ENCODE measurements at regions not wholly inside any gene's neighbourhood (a gene's known extent, or its start where the extent isn't known, plus 50 kb on each side); places are given as distances from the start of the nearest gene placed in this dataset.

- H3K4me3 ChIP-seq (ENCODE audit: low read length), result no peak overlapping the region
- TF ChIP-seq CTCF (IDR thresholded peaks at IDR 0.05), result no peak
- H3K36me3 Mint-ChIP-seq (ENCODE audit: low read depth), result no peaks in the 10 kb centered on the region
- no peak for DNase-seq
- no peaks in the 10 kb centered on the region for H3K36me3 ChIP-seq (ENCODE audit: insufficient read depth, low read length)
- no peak overlapping the region for H3K27ac ChIP-seq (ENCODE audit: low read depth in 1 of 2, low read length in 2 of 2)
- intact Hi-C loops (cut with DNase I, micrococcal nuclease), result no loop called here
- ChIA-PET CTCF (no interaction called here), POLR2A (no interaction called here)
- H3K4me1 ChIP-seq (ENCODE audit: insufficient read depth, low read length), result no peaks in the 10 kb centered on the region
- ATAC-seq (ENCODE audit: poor library complexity), result no peak
- no peaks in the 10 kb centered on the region for H3K4me1 Mint-ChIP-seq (ENCODE audit: low read depth)
- H3K9me3 ChIP-seq (ENCODE audit: control insufficient read depth in 1 of 2, insufficient read depth in 1 of 2, low read length in 2 of 2), result peaks cover 0 to 10% of the 10 kb centered on the region in 2 experiments
- no peaks in the 10 kb centered on the region for H3K27me3 Mint-ChIP-seq
- no peak overlapping the region for H3K4me3 Mint-ChIP-seq
- H3K27me3 ChIP-seq (ENCODE audit: control insufficient read depth in 1 of 2, insufficient read depth in 2 of 2, low read length in 2 of 2), result no peaks in the 10 kb centered on the region
- H3K27ac Mint-ChIP-seq, result no peak overlapping the region
- peaks cover 11% of the 10 kb centered on the region for H3K9me3 Mint-ChIP-seq
Measured at GRCh38 chr13:62139597-62139996, 723.9 kb upstream of the PCDH20 start.

GRCh38 chr13:62137629-62138405 is 722.2 kb upstream of the PCDH20 start:
- Histone ChIP-seq H3K27ac (ENCODE audit: low read depth in 1 of 2, low read length in 2 of 2) (no peak overlapping the region), H3K9me3 (ENCODE audit: control insufficient read depth in 1 of 2, insufficient read depth in 1 of 2, low read length in 2 of 2) (peaks cover 0 to 10% of the 10 kb centered on the region in 2 experiments), H3K4me3 (ENCODE audit: low read length) (no peak overlapping the region), H3K4me1 (ENCODE audit: insufficient read depth, low read length) (no peaks in the 10 kb centered on the region), H3K36me3 (ENCODE audit: insufficient read depth, low read length) (no peaks in the 10 kb centered on the region), H3K27me3 (ENCODE audit: control insufficient read depth in 1 of 2, insufficient read depth in 2 of 2, low read length in 2 of 2) (no peaks in the 10 kb centered on the region)
- TF ChIP-seq CTCF (IDR thresholded peaks at IDR 0.05), result no peak
- DNase-seq (no peak), ATAC-seq (ENCODE audit: poor library complexity) (no peak)
- ChIA-PET POLR2A (no interaction called here), CTCF (no interaction called here)
- intact Hi-C loops (cut with DNase I, micrococcal nuclease), result no loop called here
- H3K4me1 Mint-ChIP-seq (ENCODE audit: low read depth), result no peaks in the 10 kb centered on the region
- H3K27ac Mint-ChIP-seq, result no peak overlapping the region
- H3K4me3 Mint-ChIP-seq, result no peak overlapping the region
- no peaks in the 10 kb centered on the region for H3K36me3 Mint-ChIP-seq (ENCODE audit: low read depth)
- H3K27me3 Mint-ChIP-seq, result no peaks in the 10 kb centered on the region
- H3K9me3 Mint-ChIP-seq, result peaks cover 8% of the 10 kb centered on the region

- POLR2A ChIA-PET, result no interaction called here
- Mint-ChIP-seq H3K9me3 (peaks cover 8% of the 10 kb centered on the region), H3K4me3 (no peak overlapping the region), H3K27me3 (no peaks in the 10 kb centered on the region), H3K4me1 (ENCODE audit: low read depth) (no peaks in the 10 kb centered on the region), H3K27ac (no peak overlapping the region), H3K36me3 (ENCODE audit: low read depth) (no peaks in the 10 kb centered on the region)
- CTCF ChIA-PET, result no interaction called here
- Histone ChIP-seq H3K4me1 (ENCODE audit: insufficient read depth, low read length) (no peaks in the 10 kb centered on the region), H3K9me3 (ENCODE audit: control insufficient read depth in 1 of 2, insufficient read depth in 1 of 2, low read length in 2 of 2) (peaks cover 0 to 4% of the 10 kb centered on the region in 2 experiments), H3K27me3 (ENCODE audit: control insufficient read depth in 1 of 2, insufficient read depth in 2 of 2, low read length in 2 of 2) (no peaks in the 10 kb centered on the region), H3K4me3 (ENCODE audit: low read length) (no peak overlapping the region), H3K27ac (ENCODE audit: low read depth in 1 of 2, low read length in 2 of 2) (no peak overlapping the region), H3K36me3 (ENCODE audit: insufficient read depth, low read length) (no peaks in the 10 kb centered on the region)
- ATAC-seq (ENCODE audit: poor library complexity) (no peak), DNase-seq (no peak)
- intact Hi-C loops (cut with DNase I, micrococcal nuclease), result no loop called here
- no peak for TF ChIP-seq CTCF (IDR thresholded peaks at IDR 0.05)
Measured at GRCh38 chr13:62131604-62132003, 716.0 kb upstream of the PCDH20 start.
